ENCODE measurements at regions not wholly inside any gene's neighbourhood (a gene's known extent, or its start where the extent isn't known, plus 50 kb on each side); places are given as distances from the start of the nearest gene placed in this dataset.

DNA sequence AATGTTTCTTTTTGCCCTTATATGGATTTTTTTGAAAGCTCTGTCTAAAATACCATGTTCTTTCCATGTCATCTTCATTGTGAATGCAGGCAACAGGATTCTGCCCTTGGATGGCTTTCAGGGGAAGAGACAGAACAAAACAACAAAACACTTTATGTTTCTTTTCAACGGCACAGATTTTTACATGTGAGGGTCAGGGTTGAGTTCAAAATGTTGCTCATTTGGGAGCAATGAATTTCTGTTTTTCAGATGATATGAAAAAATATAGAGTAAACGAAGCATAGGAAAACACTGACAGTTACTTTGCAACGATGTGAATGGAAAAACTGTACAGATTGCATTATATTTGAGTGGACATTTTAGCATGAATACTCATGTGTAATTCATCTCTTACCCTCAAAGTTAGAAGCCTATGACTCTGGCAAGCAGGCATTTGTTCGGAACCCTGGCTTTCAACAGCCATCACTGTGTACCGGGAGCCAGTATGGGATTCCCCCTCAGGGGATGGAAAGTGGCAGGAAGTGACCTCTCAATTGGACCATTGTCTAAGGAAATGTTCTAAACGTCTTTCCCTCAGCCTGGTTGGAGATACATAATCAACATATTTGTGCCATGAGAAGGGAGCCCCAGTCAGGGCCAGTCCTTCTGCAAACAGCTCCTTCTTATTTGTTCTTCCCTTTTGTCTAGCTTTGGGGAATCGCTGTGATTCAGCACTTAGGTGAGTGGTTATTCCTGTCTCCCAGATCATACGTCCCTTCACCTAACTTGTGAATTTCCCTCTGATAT lies 153.9 kb upstream of the MEF2C start:
- DNase-seq (ENCODE audit: low spot score): peak; percentile 66

DNA sequence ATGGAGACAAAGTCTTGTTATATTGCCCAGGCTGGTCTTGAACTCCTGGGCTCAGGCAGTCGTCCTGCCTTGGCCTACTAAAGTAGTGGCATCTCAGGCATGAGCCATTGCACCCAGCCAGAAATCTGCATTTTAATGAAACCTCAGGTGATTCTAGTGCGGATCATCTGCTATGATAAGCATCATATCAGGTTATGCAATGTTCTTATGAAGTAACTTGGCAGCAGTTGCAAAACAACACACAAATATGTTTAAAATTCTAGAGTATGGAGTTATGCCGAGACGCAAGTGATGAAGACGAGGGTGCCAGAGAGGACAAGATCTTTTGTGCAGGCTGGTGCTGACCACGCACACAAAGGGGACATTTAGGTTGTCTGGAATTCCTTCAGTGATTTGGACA lies 153.2 kb upstream of the MEF2C start:
- no peak for DNase-seq (ENCODE audit: low spot score)

DNA sequence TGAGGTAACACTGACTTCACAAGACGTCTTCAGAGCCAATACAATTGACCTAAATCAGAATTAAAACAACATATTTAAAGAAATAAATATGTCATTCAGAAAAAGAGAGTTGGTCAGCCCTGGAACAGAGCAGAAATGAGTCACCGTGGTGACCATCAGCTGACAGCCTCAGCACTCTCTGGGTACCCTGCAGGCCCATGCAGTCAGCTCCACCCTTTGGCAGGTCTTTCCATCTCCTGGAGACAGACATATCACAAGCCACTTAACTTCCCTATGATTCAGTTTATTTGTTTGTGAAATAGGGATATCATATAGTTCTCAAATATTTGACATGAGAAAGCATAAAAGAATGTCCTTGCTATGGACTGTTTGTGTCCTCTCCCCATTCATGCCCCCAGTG lies 151.6 kb upstream of the MEF2C start:
- no peak for DNase-seq (ENCODE audit: low spot score)

DNA sequence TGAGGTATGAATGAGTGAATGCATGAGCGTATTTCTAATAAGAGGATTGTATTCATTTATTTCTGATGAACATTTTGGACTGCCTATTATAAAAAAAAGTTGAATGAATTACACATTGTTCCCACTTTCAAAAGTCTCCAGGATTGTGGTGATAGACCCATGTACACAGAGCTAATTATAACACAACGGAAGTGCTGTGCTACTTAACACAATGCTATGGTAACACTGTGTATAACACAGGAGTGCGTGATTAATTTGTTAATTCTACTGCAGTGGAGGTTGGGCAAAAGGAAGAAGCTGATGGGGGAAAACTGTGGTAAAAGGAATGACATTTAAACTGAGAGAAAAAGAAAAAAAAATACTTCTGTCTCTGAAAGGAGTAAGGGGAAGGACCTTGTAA lies 147.8 kb upstream of the MEF2C start:
- no peak for DNase-seq (ENCODE audit: low spot score)

DNA sequence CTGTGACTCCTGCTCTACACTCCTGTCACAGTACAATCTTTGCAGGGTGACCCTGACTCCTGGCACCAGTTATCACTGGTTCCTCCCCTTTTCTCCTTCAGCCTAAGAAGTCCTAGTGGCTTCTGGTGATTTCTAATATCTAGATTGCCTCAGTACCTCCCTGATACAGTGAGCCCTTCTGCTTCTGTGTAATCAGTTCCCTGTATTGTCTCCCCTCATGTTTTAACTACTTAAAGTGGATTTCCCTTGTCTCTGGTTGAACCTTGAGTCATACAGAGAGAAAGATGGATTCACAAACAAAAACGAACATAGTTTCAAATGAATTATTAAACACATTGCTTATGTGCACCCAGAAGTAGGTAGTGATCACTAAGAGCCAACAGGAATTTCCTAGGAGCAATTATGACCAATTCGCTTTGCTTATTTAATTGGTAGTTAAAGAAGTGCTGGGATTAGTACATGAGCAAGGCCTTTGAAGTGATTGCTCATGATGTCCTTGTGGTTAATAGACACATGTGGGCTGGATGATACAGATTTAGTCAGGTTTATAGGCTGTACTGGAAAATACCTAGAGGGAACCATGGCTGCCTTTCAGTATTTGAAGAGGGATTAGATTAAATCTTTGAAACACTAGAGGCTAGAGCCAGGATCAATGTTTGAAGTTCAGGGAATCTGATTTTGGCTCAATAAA lies 145.8 kb upstream of the MEF2C start:
- no peak for DNase-seq (ENCODE audit: low spot score)

DNA sequence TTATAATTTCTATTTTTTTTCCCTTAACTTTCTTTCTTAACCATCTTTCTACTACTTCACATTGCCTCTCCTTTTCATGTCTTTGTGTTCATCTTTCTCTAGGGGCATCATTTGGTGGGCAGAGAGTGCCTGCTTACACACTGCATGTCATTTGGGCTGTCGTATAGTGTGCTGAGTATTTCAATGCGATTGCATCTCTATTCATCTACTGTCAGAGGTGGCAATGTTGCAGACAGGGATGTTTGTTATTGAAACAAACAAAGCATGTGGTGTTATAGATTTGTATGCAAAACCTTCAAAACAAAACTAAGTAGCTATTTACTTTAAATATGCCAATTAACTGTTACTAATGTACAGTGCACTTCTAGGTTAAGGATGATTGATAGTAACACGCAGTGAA lies 141.1 kb upstream of the MEF2C start:
- DNase-seq (ENCODE audit: low spot score): no peak

DNA sequence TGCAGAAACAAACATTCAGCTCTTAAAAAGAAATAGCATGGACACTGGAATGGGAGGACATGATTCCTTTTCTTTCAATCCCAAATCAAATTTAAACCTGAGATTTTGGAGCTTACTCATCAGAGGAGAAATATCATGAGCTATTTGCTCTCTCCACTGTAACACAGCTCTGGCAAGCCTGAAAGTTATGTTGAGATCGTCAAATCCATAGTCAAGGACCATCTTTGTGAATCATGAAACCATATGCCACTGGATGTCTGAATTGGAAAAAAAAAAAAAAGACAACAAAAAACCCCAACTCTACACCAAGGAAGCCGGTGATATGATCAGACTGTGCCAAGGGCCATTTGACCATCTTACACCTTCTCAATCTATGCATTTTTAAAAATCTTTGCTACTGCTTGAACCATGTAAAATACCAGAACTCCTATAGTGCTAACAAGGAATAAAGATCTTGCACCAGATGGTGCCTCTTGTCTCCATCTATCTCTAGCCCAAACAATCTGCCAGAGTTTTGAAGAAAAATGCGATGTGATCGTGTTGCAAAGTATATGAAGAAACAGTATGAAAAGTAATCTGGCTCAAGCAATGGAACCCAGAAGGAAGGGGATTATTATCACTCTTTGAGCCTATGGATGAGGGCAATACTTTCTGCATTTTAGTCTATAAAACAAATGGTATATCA lies 138.1 kb upstream of the MEF2C start:
- no peak for DNase-seq (ENCODE audit: low spot score)

DNA sequence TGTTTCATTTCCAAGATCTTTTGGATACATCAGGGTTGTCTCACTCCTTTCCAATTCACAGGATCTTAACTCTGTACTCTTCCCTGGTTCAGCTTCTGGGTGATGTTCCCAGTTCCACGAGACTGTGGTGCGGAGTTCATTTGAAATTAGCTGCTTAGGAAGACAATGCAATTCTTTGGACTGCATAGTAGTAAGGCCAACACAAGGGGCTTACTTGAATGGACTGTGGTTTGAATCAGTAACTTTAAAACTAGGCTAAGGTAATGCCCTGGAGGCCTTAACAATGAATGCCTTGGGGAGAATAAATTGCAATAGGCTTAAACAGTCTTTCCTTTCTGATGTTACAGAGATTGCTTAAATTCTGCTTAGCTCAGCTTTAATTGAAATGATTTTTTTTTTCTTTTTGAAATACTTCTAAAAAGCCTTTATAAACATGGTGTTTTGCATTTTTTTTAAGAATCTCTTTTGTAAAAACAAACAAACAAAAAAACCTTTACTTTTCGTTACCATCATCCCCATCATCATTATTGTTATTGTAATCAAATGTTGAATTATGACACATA lies 133.8 kb upstream of the MEF2C start:
- DNase-seq (ENCODE audit: low spot score): no peak

DNA sequence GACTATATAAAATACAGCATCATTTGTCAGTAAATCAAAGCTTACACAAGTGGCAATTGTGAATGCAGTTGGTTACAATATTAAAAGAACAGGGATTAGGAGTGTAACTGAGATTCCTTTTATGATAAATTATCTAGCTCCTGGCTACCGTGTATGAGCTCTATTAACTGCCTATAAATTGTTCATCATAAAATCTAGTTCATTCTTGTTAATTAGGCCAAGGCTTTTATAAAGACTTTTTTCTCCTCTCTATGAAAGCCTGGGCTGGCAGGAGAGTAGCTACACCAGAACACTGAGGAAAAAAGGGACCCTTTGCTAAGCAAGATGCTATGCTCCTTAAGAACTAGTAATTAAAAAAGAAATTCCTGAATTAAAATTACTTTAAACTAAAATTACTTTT lies 132.4 kb upstream of the MEF2C start:
- DNase-seq (ENCODE audit: low spot score): no peak

DNA sequence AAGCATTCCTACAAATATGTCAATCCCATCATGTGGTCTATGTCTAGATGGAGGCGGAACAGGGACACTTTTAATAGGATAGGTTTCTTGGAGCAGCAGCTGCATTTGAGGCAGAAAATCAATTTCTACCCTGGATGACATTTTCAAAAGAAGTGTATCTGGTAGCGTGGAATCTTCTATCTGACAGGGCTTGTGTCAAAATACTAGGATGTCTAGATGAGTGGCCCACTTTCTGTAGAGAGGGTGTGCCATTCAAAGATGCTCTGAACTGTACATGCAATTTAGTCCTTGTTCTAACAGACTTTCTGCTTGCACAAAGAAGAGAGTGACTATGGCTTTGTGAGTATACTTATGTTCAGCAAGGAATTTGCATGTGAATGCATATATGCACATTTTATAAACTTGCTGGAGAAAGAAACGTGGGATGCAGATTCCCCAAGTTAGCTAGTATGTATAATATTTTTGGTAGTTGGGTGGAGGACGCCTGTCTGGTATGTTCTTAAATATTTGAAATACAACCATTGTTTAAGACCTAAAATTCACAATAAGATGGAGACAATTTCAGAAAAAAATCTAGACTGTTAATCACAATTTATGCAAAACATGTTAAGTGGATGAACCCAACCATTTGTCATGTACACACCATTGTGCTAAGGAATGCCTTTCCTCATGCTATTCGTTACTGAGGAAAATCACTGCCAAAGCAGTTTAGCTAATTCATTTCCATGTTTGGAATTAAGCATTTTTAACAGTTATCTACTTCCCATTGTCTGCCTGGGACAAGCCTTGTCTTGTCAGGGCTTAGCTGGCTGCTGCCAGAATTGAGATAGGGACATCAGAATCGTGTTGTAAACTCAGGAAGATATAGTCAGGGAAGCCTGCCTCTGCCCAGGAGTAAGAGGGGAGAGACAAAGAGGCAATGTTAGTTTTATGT lies 129.1 kb upstream of the MEF2C start:
- no peak for DNase-seq (ENCODE audit: low spot score)

DNA sequence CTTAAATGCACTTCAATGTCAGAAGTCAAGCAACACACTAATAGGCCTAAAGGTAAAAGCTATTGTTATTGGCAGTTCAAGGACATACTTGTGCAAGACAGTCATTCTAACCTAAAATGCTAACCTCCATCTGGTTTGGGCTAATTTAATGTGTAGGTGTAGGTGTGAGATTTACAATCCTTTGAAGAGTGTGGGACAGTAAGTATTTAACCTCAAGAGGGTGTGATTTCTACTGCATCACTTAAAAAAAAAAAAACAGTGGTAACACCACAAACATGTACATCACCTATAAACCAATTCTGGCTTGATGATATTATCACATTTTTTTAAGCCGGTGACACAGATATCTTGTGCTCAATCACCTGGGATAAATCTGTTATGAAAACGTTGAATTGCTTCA lies 127.5 kb upstream of the MEF2C start:
- DNase-seq (ENCODE audit: low spot score): no peak

DNA sequence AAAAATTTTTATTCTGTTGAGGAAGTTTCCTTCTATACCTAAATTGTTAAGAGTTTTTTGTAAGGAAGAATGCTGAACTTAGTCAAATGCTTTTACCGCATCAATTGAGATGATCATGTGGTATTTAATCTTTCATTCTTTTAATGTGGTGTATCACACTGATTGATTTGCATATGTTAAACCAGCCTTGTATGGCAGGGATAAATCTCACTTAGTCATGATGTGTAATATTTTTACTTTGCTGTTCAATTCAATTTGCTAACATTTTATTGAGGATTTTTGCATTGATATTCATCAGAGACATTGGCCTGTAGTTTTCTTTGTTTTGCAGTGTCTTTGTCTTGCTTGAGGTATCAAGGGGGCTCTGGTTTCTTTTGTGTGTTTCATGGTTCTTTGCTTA lies 125.3 kb upstream of the MEF2C start:
- no peak for DNase-seq (ENCODE audit: low spot score)

DNA sequence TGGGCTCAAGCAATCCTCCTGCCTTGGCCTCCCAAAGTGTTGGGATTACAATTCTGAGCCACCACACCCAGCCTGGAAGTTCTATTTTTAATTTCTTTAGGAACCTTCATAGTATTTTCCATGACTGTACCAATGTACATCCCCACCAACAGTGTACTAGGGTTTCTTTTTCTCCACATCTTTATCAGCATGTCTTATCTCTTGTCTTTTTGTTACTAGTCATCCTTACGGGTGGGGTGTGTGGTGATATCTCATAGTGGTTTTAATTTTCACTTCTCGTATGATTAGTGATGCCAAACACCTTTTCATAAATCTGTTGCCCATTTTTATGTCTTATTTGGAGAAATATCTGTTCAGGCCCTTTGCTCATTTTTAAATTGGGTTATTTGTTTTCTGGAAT lies 123.0 kb upstream of the MEF2C start:
- no peak for DNase-seq (ENCODE audit: low spot score)

DNA sequence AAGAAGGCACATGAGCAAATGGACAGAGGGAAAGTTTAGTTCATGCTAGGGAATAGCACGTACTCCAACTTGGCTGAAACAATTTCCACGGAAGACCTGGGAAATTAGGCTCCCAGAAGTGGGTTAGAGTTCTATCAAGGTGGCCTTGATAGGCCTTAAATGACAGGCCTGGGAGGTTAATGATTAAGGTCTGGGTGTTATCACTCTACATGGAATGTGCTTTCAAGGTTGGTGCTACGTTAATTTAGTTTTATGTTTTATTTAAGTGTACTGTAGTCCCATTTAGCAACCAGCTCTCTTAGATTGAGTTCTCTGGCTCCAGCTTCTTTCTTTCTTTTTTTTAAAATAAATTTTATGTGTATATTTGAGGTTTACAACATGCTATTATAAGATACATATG lies 121.4 kb upstream of the MEF2C start:
- DNase-seq (ENCODE audit: low spot score): no peak

DNA sequence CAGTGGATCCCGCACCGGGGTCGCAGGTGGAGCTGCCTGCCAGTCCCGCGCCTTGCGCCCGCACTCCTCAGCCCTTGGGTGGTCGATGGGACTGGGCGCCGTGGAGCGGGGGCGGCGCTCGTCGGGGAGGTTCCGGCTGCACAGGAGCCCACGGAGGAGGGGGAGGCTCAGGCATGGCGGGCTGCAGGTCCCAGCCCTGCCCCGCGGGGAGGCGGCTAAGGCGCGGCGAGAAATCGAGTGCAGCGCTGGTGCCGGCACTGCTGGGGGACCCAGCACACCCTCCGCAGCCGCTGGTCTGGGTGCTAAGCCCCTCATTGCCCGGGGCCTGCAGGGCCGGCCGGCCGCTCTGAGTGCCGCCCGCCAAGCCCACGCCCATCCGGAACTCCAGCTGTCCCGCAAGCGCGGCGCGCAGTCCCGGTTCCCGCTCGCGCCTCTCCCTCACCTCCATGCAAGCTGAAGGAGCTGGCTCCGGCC lies 120.6 kb upstream of the MEF2C start:
- no peak for DNase-seq (ENCODE audit: low spot score)

DNA sequence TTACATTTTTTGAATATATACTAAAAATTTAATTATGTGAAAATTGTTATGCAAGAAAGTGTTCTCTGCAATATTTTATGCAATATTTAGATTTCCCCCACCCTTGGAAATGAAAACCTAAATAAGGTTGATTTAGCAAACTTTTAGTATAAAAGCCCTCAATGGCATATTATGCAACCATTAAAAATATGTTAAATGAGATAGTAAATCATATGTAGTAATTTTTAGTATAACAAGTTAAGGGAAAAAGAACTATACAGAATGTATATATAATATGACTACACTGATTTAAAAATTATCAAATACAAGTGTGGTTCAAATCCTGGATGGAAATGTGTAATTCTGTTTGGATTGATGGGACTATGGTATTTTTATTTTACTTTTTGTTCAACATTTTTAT lies 116.9 kb upstream of the MEF2C start:
- DNase-seq (ENCODE audit: low spot score): no peak

DNA sequence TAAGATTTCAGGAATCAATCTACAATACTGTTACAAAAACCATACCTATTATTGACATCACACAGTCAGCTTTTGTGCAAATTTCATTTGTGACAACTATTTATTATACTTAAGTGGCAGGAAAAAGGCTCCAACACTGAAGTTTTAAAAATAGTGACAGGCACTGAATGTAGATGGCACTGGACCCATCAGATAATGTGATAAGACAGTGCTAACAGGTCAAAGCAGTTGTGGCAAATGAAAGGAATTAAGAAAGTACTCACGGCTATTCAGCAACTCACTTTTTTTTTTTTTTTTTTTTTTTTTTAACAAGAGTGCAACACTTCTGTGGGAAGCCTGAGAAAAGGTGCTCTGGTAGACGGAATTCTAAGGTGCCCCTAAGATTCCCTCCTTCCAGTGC lies 115.0 kb upstream of the MEF2C start:
- DNase-seq (ENCODE audit: low spot score): no peak

DNA sequence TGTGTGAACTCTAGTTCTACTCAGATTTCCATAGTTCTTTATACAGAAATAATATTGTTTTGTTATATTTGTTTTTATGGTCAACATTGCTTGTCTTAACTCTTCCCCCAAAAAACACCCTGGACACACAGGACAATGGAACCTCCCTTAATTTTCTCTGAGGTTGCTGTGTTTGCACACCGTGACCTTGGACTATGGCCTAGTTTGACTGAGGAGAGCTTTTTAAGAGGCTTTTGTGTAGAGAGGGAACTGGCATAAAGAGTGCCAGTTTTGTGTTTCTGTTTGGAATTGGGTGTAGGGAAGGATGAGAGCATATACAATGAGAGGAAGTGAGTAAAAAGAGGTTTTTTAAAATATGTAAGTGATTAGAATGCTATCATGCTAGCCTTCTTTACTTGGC lies 101.1 kb upstream of the MEF2C start:
- no peak for DNase-seq (ENCODE audit: low spot score)

DNA sequence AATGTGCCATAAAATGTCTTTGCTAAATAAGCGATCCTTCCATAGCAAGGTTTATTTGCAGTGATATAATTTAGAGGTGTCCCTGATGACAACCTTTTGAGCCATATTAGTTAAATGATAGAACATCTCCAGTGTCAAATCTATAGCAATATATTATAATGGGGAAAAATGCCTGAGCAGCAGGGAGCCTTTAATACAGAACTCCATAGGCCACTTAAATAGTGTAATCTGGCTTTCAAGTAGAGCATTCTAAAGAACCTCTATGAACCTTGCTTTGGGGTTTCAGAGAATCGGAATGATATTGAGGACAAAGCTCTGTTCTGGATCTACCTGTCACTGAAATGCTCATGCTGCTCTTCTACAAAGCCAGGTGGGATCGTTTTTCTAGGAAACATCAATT lies 96.7 kb upstream of the MEF2C start:
- DNase-seq (ENCODE audit: low spot score): no peak

DNA sequence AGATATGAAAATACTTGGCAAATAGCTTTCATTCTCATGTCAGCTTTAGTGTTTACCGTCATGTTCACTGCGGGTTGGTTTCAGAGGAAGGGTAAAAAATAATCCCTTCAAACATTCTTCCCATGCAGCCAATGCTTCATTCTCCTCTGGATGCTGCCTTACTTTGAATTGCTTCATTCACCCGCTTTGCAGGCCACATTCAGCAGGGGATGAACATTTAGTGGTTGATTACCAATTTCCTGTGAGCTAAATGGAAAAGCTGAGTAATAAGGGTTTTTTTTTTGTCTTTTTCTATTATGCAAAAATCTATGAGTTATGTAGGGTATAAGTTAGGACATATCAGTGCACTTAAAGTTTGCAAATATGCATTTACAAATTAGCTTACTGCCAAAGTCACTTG lies 96.3 kb upstream of the MEF2C start:
- DNase-seq (ENCODE audit: low spot score): no peak

DNA sequence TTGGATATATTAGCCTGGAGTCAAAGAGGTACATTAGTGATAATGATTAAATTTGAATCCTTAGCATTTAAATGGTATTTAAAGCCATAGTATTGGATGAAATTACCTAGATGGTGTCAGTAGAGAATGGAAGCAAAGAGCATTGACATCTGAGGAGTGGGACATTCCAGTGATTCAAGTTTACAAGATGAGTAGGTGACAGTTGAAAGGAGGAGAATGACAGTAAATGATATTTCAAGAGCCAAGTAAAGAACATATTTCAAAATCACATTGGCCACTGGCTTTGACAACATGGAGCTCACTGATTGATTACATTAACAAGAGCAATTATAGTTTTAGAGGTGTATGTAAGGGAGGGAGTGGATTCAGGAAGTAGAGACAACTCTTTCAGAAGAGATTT lies 93.9 kb upstream of the MEF2C start:
- DNase-seq (ENCODE audit: low spot score): no peak

Measured in COLO829 (cell line).